ENCODE measurements at regions not wholly inside any gene's neighbourhood (a gene's known extent, or its start where the extent isn't known, plus 50 kb on each side); places are given as distances from the start of the nearest gene placed in this dataset.

- H4K20me1 ChIP-seq (ENCODE audit: insufficient read depth), result no peaks in the 10 kb centered on the region
- ChIA-PET CTCF (no interaction called here), POLR2A (no interaction called here)
- no peaks in the 10 kb centered on the region for H3K9me2 ChIP-seq
- peaks cover 0 to 7% of the 10 kb centered on the region in 2 experiments; a peak in 1 of 4 replicates for H3K4me1 ChIP-seq (ENCODE audit: control insufficient read depth in 1 of 2, insufficient read depth in 2 of 2, low read depth in 1 of 2, low read length in 1 of 2)
- WGBS (ENCODE audit: low lambda C conversion rate), result 4% methylated on average over 4 of the region's 4 CpGs
- no peaks in the 10 kb centered on the region; the same call in 1 of the 2 replicates for H3K27me3 ChIP-seq (ENCODE audit: insufficient read depth)
- no peaks in the 10 kb centered on the region for H3K79me2 ChIP-seq (ENCODE audit: insufficient read depth)
- DNase-seq, result no peak
- H3F3A ChIP-seq (replicated peaks; ENCODE audit: insufficient read depth), result no peaks in the 10 kb centered on the region
- no peaks in the 10 kb centered on the region for H3K9me3 ChIP-seq
- no peak for TF ChIP-seq ELF1 (IDR thresholded peaks at IDR 0.05)
- H3K4me3 ChIP-seq (ENCODE audit: low read depth in 2 of 2, low read length in 1 of 2), result no peak overlapping the region
- no peak overlapping the region for H3K4me2 ChIP-seq
- H3K27ac ChIP-seq (ENCODE audit: low read depth in 2 of 2, low read length in 1 of 2), result no peak overlapping the region
- H3K36me3 ChIP-seq (replicated peaks in 1 of 2; ENCODE audit: control insufficient read depth in 1 of 2, insufficient read depth in 2 of 2, low read length in 1 of 2), result no peaks in the 10 kb centered on the region
- no peak overlapping the region for H2AFZ ChIP-seq (ENCODE audit: low read depth)
- H3K9ac ChIP-seq, result no peak overlapping the region
Observed at GRCh38 chr11:32273931-32274330, 161.4 kb downstream of the WT1 start.

- no peak overlapping the region for H2AFZ ChIP-seq (ENCODE audit: low read depth)
- H3K36me3 ChIP-seq (replicated peaks in 1 of 2; ENCODE audit: control insufficient read depth in 1 of 2, insufficient read depth in 2 of 2, low read length in 1 of 2), result no peaks in the 10 kb centered on the region
- ChIA-PET POLR2A (no interaction called here), CTCF (no interaction called here)
- no peaks in the 10 kb centered on the region; a peak in 1 of 4 replicates for H3K4me1 ChIP-seq (ENCODE audit: control insufficient read depth in 1 of 2, insufficient read depth in 2 of 2, low read depth in 1 of 2, low read length in 1 of 2)
- no peaks in the 10 kb centered on the region; the same call in 1 of the 2 replicates for H3K27me3 ChIP-seq (ENCODE audit: insufficient read depth)
- H3K9ac ChIP-seq, result no peak overlapping the region
- TF ChIP-seq USF2 (IDR thresholded peaks at IDR 0.05; ENCODE audit: borderline replicate concordance, low read depth, low read length) (no peak), MXI1 (IDR thresholded peaks at IDR 0.05; ENCODE audit: low read depth, low read length) (no peak), ZBTB33 (IDR thresholded peaks at IDR 0.05; ENCODE audit: borderline replicate concordance, low read depth) (no peak), RCOR1 (IDR thresholded peaks at IDR 0.05; ENCODE audit: low read length) (no peak)
- no peak for DNase-seq
- H3K9me3 ChIP-seq, result no peaks in the 10 kb centered on the region
- H3K4me3 ChIP-seq (ENCODE audit: low read depth in 2 of 2, low read length in 1 of 2), result no peak overlapping the region
- WGBS (ENCODE audit: low lambda C conversion rate), result under 1% methylated on average over 3 of the region's 3 CpGs
- H4K20me1 ChIP-seq (ENCODE audit: insufficient read depth), result no peaks in the 10 kb centered on the region
- H3K27ac ChIP-seq (ENCODE audit: low read depth in 2 of 2, low read length in 1 of 2), result no peak overlapping the region
- no peaks in the 10 kb centered on the region for H3K79me2 ChIP-seq (ENCODE audit: insufficient read depth)
- no peaks in the 10 kb centered on the region for H3F3A ChIP-seq (replicated peaks; ENCODE audit: insufficient read depth)
- no peak overlapping the region for H3K4me2 ChIP-seq
- H3K9me2 ChIP-seq, result no peaks in the 10 kb centered on the region
Observed at GRCh38 chr11:32279672-32280071, 155.7 kb downstream of the WT1 start.

GRCh38 chr11:32280339-32280738, 155.0 kb downstream of the WT1 start:
- WGBS (ENCODE audit: low lambda C conversion rate), result 18% methylated on average over 1 of the region's 1 CpG
- Histone ChIP-seq H3K9me3 (no peaks in the 10 kb centered on the region), H2AFZ (ENCODE audit: low read depth) (no peak overlapping the region), H3K36me3 (replicated peaks in 1 of 2; ENCODE audit: control insufficient read depth in 1 of 2, insufficient read depth in 2 of 2, low read length in 1 of 2) (no peaks in the 10 kb centered on the region), H3K9me2 (no peaks in the 10 kb centered on the region), H3K9ac (no peak overlapping the region), H3K4me2 (no peak overlapping the region), H3K79me2 (ENCODE audit: insufficient read depth) (no peaks in the 10 kb centered on the region), H3F3A (replicated peaks; ENCODE audit: insufficient read depth) (no peaks in the 10 kb centered on the region), H3K4me3 (ENCODE audit: low read depth in 2 of 2, low read length in 1 of 2) (no peak overlapping the region), H3K4me1 (ENCODE audit: control insufficient read depth in 1 of 2, insufficient read depth in 2 of 2, low read depth in 1 of 2, low read length in 1 of 2) (no peaks in the 10 kb centered on the region), H3K27ac (ENCODE audit: low read depth in 2 of 2, low read length in 1 of 2) (no peak overlapping the region), H4K20me1 (ENCODE audit: insufficient read depth) (no peaks in the 10 kb centered on the region), H3K27me3 (ENCODE audit: insufficient read depth) (no peaks in the 10 kb centered on the region; the same call in 1 of the 2 replicates)
- TF ChIP-seq TAF1 (IDR thresholded peaks at IDR 0.05; ENCODE audit: borderline replicate concordance, low read depth, low read length), result no peak
- no peak for TF ChIP-seq ELF1 (IDR thresholded peaks at IDR 0.05)
- no peak for TF ChIP-seq RCOR1 (IDR thresholded peaks at IDR 0.05; ENCODE audit: low read length)
- no peak for TF ChIP-seq REST (IDR thresholded peaks at IDR 0.05; ENCODE audit: low read depth, low read length)
- no peak for TF ChIP-seq NRF1 (IDR thresholded peaks at IDR 0.05; ENCODE audit: low read depth, low read length)
- TF ChIP-seq TCF12 (IDR thresholded peaks at IDR 0.05), result no peak
- no peak for TF ChIP-seq PBX3 (IDR thresholded peaks at IDR 0.05)
- TF ChIP-seq NFIC (IDR thresholded peaks at IDR 0.05; ENCODE audit: borderline replicate concordance), result no peak
- no peak for TF ChIP-seq YY1 (IDR thresholded peaks at IDR 0.05; ENCODE audit: low read depth)
- DNase-seq, result no peak
- CTCF ChIA-PET, result no interaction called here
- POLR2A ChIA-PET, result no interaction called here
